ENCODE measurements at regions not wholly inside any gene's neighbourhood (a gene's known extent, or its start where the extent isn't known, plus 50 kb on each side); places are given as distances from the start of the nearest gene placed in this dataset.

DNA sequence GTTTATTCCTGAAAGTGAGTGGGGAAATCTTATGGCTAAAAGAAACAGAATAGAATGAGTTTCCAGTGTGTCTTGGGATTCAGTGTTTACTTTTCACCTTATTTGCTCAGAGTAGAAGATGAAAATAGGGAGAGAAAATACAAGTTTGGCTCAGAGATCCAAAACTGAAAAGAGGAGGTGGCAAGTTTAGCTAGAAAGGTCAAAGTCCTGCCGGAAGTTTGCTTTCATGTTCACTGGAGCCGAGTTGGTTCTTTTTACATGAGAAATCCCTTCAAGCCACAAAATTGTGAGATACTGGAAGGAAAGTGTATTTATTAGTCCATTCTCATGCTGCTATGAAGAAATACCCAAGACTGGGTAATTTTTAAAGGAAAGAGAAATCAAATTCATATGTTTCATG lies 604.6 kb downstream of the MRPL39 start:
- intact Hi-C loops (cut with micrococcal nuclease) = no loop called here
- Histone ChIP-seq H3K4me3 (ENCODE audit: low read length in 2 of 2) (no peak overlapping the region), H3K27ac (ENCODE audit: low read depth, low read length) (no peak overlapping the region), H3K9me3 (ENCODE audit: control insufficient read depth in 1 of 2, low read length in 2 of 2) (no peaks in the 10 kb centered on the region), H3K4me1 (ENCODE audit: insufficient read depth, low read length) (no peaks in the 10 kb centered on the region), H3K27me3 (ENCODE audit: insufficient read depth, low read length) (no peaks in the 10 kb centered on the region), H3K36me3 (ENCODE audit: insufficient read depth, low read length) (no peaks in the 10 kb centered on the region)
- Mint-ChIP-seq H3K4me3 (no peak overlapping the region), H3K36me3 (no peaks in the 10 kb centered on the region), H3K27me3 (no peaks in the 10 kb centered on the region), H3K4me1 (no peaks in the 10 kb centered on the region), H3K27ac (no peak overlapping the region), H3K9me3 (peaks cover 0 to 9% (median 1%) of the 10 kb centered on the region in 8 donors)
- ChIA-PET POLR2A (ENCODE audit: partially characterized antibody) (no interaction called here), CTCF (ENCODE audit: partially characterized antibody) (no interaction called here)
- DNase-seq = no peak

DNA sequence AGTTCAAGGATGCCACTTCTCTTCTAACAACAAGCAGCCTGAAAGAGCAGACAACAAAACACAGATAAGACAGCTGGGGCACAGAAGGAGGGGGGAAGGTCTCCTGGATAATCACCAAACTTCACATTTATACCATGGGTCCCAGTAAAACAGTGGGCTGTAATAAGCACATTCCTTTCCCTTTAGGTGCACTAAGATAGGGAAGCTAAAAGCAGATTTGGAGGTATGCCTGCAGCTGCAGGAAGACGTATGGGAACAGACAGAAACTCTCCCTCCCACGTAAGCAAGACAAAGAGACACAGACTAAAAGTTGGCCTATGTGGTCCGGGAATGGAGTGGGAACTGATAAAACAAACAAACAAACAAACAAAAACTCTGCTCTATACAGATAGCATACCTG lies 612.1 kb downstream of the MRPL39 start:
- no peaks in the 10 kb centered on the region for H3K9me3 ChIP-seq (ENCODE audit: control insufficient read depth in 1 of 2, low read length in 2 of 2)
- H3K4me3 ChIP-seq (ENCODE audit: low read length in 2 of 2) = no peak overlapping the region
- CTCF ChIA-PET (ENCODE audit: partially characterized antibody) = no interaction called here
- H3K27me3 ChIP-seq (ENCODE audit: insufficient read depth, low read length) = no peaks in the 10 kb centered on the region
- H3K36me3 ChIP-seq (ENCODE audit: insufficient read depth, low read length) = no peaks in the 10 kb centered on the region
- H3K4me1 ChIP-seq (ENCODE audit: insufficient read depth, low read length) = no peaks in the 10 kb centered on the region
- no peak overlapping the region for H3K27ac Mint-ChIP-seq
- H3K36me3 Mint-ChIP-seq = no peaks in the 10 kb centered on the region
- no peak overlapping the region for H3K4me3 Mint-ChIP-seq
- peaks cover 0 to 6% (median 2%) of the 10 kb centered on the region in 8 donors for H3K9me3 Mint-ChIP-seq
- DNase-seq = no peak
- intact Hi-C loops (cut with micrococcal nuclease) = no loop called here
- no peak overlapping the region for H3K27ac ChIP-seq (ENCODE audit: low read depth, low read length)
- no peaks in the 10 kb centered on the region for H3K4me1 Mint-ChIP-seq
- POLR2A ChIA-PET (ENCODE audit: partially characterized antibody) = no interaction called here
- H3K27me3 Mint-ChIP-seq = no peaks in the 10 kb centered on the region

DNA sequence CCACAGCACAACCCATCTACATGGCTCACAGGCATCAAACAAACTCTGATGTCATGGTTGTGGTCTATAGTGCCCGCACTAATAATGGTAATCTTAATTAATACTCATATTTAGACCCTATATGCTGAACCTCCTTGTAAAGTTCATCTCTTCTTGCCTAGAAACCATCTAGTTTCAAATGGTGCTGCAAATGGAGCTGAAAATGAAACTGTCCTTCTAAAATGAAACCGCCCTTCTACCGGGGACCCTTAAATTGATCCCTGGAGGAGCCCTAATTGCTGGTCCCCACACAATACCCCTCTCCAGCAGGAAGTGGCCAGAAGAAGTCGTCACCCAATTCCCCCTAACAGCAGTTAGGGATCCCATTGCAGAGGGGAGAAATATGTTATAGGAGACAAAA lies 612.6 kb downstream of the MRPL39 start:
- Histone ChIP-seq H3K27ac (ENCODE audit: low read depth, low read length) (no peak overlapping the region), H3K9me3 (ENCODE audit: control insufficient read depth in 1 of 2, low read length in 2 of 2) (no peaks in the 10 kb centered on the region), H3K4me3 (ENCODE audit: low read length in 2 of 2) (no peak overlapping the region), H3K27me3 (ENCODE audit: insufficient read depth, low read length) (no peaks in the 10 kb centered on the region), H3K4me1 (ENCODE audit: insufficient read depth, low read length) (no peaks in the 10 kb centered on the region), H3K36me3 (ENCODE audit: insufficient read depth, low read length) (no peaks in the 10 kb centered on the region)
- Mint-ChIP-seq H3K4me1 (no peaks in the 10 kb centered on the region), H3K4me3 (no peak overlapping the region), H3K27ac (no peak overlapping the region), H3K27me3 (no peaks in the 10 kb centered on the region), H3K36me3 (no peaks in the 10 kb centered on the region), H3K9me3 (peaks cover 0 to 6% (median 2%) of the 10 kb centered on the region in 8 donors)
- ChIA-PET POLR2A (ENCODE audit: partially characterized antibody) (no interaction called here), CTCF (ENCODE audit: partially characterized antibody) (no interaction called here)
- intact Hi-C loops (cut with micrococcal nuclease) = no loop called here
- no peak for DNase-seq

DNA sequence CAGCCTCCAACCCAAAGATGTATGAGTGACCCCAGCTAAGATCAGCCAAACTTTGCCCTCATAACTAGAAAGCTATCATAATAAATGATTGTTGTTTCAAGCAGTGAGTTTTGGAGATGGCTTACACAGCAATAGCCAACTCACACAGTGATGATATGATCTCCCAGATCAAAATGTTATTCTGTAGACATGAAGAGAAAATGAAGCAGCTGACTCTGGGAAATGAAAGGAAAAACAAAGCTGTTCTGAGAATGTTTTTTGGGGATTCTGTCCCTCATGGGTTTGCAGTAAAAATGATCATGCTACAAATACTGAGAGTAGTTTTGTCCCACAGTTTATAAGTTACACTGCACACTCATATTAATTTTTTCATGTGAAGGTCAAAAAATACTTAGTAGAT lies 617.8 kb downstream of the MRPL39 start:
- Histone ChIP-seq H3K4me3 (ENCODE audit: low read length in 2 of 2) (no peak overlapping the region), H3K27ac (ENCODE audit: low read depth, low read length) (no peak overlapping the region), H3K36me3 (ENCODE audit: insufficient read depth, low read length) (no peaks in the 10 kb centered on the region), H3K9me3 (ENCODE audit: control insufficient read depth in 1 of 2, low read length in 2 of 2) (no peaks in the 10 kb centered on the region), H3K27me3 (ENCODE audit: insufficient read depth, low read length) (no peaks in the 10 kb centered on the region), H3K4me1 (ENCODE audit: insufficient read depth, low read length) (no peaks in the 10 kb centered on the region)
- Mint-ChIP-seq H3K9me3 (peaks cover 0 to 9% (median 3%) of the 10 kb centered on the region in 8 donors), H3K4me3 (no peak overlapping the region), H3K4me1 (no peaks in the 10 kb centered on the region), H3K27ac (no peak overlapping the region), H3K36me3 (no peaks in the 10 kb centered on the region), H3K27me3 (no peaks in the 10 kb centered on the region)
- no peak for DNase-seq
- POLR2A ChIA-PET (ENCODE audit: partially characterized antibody) = no interaction called here
- CTCF ChIA-PET (ENCODE audit: partially characterized antibody) = no interaction called here
- intact Hi-C loops (cut with micrococcal nuclease) = no loop called here

DNA sequence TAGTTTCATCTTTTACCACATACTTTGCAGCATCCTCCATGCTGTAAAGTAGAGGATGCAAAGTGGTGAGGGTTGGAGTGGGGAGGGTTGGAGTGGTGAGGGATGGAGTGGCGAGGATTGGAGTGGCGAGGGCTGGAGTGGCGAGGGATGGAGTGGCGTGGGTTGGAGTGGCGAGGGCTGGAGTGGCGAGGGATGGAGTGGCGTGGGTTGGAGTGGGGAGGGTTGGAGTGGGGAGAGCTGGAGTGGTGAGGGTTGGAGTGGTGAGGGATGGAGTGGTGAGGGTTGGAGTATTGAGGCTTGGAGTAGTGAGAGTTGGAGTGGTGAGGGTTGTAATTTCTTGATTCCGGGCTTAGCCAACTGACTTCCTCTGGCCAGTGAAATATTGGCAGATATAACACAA lies 618.3 kb downstream of the MRPL39 start:
- Histone ChIP-seq H3K4me3 (ENCODE audit: low read length in 2 of 2) (no peak overlapping the region), H3K36me3 (ENCODE audit: insufficient read depth, low read length) (no peaks in the 10 kb centered on the region), H3K27me3 (ENCODE audit: insufficient read depth, low read length) (no peaks in the 10 kb centered on the region), H3K9me3 (ENCODE audit: control insufficient read depth in 1 of 2, low read length in 2 of 2) (no peaks in the 10 kb centered on the region), H3K4me1 (ENCODE audit: insufficient read depth, low read length) (no peaks in the 10 kb centered on the region), H3K27ac (ENCODE audit: low read depth, low read length) (no peak overlapping the region)
- CTCF ChIA-PET (ENCODE audit: partially characterized antibody) = no interaction called here
- H3K27ac Mint-ChIP-seq = no peak overlapping the region
- H3K36me3 Mint-ChIP-seq = no peaks in the 10 kb centered on the region
- DNase-seq = no peak
- no peaks in the 10 kb centered on the region for H3K27me3 Mint-ChIP-seq
- H3K4me1 Mint-ChIP-seq = no peaks in the 10 kb centered on the region
- POLR2A ChIA-PET (ENCODE audit: partially characterized antibody) = no interaction called here
- no peak overlapping the region for H3K4me3 Mint-ChIP-seq
- intact Hi-C loops (cut with micrococcal nuclease) = no loop called here
- peaks cover 0 to 9% (median 3%) of the 10 kb centered on the region in 8 donors for H3K9me3 Mint-ChIP-seq

DNA sequence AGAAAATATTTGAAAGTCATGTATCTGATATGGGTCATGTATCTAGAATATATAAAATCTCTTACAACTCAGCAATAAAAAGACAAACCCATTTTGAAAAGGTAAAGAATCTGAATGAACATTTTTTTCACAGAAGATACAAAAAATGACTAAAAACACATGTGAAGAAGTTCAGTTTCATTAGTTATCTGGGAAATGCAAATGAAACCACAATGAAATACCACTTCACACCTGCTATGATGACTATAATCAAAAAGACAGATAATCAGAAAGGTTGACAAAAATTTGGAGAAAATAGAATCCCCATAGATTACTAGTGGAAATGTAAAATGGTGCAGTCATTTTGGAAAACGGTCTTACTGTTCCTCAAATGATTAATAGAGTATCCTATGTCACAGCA lies 631.0 kb downstream of the MRPL39 start:
- H3K4me1 ChIP-seq (ENCODE audit: insufficient read depth, low read length) = no peaks in the 10 kb centered on the region
- H3K27ac ChIP-seq (ENCODE audit: low read depth, low read length) = no peak overlapping the region
- Mint-ChIP-seq H3K9me3 (peaks cover 0 to 17% (median 11%) of the 10 kb centered on the region in 8 donors), H3K36me3 (no peaks in the 10 kb centered on the region), H3K27me3 (no peaks in the 10 kb centered on the region), H3K4me1 (no peaks in the 10 kb centered on the region), H3K4me3 (no peak overlapping the region), H3K27ac (no peak overlapping the region)
- no peaks in the 10 kb centered on the region for H3K9me3 ChIP-seq (ENCODE audit: control insufficient read depth in 1 of 2, low read length in 2 of 2)
- ChIA-PET POLR2A (ENCODE audit: partially characterized antibody) (no interaction called here), CTCF (ENCODE audit: partially characterized antibody) (no interaction called here)
- no peak for DNase-seq
- intact Hi-C loops (cut with micrococcal nuclease) = no loop called here
- no peaks in the 10 kb centered on the region for H3K36me3 ChIP-seq (ENCODE audit: insufficient read depth, low read length)
- H3K27me3 ChIP-seq (ENCODE audit: insufficient read depth, low read length) = no peaks in the 10 kb centered on the region
- H3K4me3 ChIP-seq (ENCODE audit: low read length in 2 of 2) = no peak overlapping the region

DNA sequence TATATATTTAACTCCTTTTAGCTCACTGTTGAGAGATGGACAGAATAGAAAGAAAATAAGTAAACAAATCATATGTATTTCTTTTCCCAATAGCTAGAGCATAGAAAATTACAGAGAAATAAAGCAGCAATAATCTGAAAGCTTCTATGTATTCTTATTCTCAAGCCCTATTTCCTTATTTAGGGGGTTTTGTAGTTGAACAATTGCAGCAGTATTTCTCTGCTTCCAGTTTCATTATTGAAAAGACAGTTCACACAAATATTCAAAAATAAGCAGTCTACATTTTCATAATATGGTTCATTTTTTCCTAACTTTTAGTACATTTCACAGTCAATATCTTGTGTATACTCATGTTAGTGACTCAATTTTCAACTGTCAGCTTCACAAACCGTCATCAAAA lies 638.2 kb downstream of the MRPL39 start:
- Mint-ChIP-seq H3K27ac (no peak overlapping the region), H3K9me3 (peaks cover 0 to 27% (median 14%) of the 10 kb centered on the region in 8 donors), H3K27me3 (no peaks in the 10 kb centered on the region), H3K36me3 (no peaks in the 10 kb centered on the region), H3K4me1 (no peaks in the 10 kb centered on the region), H3K4me3 (no peak overlapping the region)
- H3K4me1 ChIP-seq (ENCODE audit: insufficient read depth, low read length) = no peaks in the 10 kb centered on the region
- no peaks in the 10 kb centered on the region for H3K27me3 ChIP-seq (ENCODE audit: insufficient read depth, low read length)
- intact Hi-C loops (cut with micrococcal nuclease) = no loop called here
- ChIA-PET POLR2A (ENCODE audit: partially characterized antibody) (no interaction called here), CTCF (ENCODE audit: partially characterized antibody) (no interaction called here)
- no peaks in the 10 kb centered on the region for H3K9me3 ChIP-seq (ENCODE audit: control insufficient read depth in 1 of 2, low read length in 2 of 2)
- DNase-seq = no peak
- H3K36me3 ChIP-seq (ENCODE audit: insufficient read depth, low read length) = no peaks in the 10 kb centered on the region
- no peak overlapping the region for H3K4me3 ChIP-seq (ENCODE audit: low read length in 2 of 2)
- H3K27ac ChIP-seq (ENCODE audit: low read depth, low read length) = no peak overlapping the region

DNA sequence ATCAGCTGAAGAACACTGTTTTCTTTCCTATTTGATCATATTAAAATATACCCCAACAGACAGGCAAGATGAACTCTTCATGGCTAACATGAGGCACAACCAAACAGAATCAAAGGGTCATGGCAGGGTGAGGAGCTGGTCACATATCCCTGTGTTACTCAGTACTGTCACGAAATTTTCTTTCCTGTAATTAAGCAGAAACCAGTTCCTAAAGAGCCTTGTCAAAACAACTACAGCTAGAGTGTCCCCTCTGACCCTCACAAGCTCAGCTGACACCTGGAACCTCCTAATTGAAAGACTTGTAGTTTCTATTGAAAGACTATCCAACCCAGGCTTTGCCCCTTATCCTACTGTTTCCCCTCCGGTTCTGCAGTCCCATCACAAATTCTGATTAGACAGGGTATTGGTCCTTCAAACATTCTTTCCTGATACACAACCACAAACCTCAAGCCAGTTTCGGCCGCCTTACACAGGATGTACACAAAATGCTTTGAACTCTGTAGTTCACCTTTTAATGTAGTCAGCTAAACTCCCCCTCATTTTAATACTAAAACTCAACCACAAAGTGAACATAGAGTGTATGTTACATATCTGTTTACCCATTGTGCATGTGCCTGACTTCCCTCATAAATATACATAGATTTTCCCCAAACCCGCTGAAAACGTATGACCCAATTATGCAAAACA lies 651.9 kb downstream of the MRPL39 start:
- no peak overlapping the region for H3K27ac Mint-ChIP-seq
- no peaks in the 10 kb centered on the region for H3K9me3 ChIP-seq (ENCODE audit: control insufficient read depth in 1 of 2, low read length in 2 of 2)
- ChIA-PET CTCF (ENCODE audit: partially characterized antibody) (no interaction called here), POLR2A (ENCODE audit: partially characterized antibody) (no interaction called here)
- intact Hi-C loops (cut with micrococcal nuclease) = no loop called here
- no peak overlapping the region for H3K4me3 ChIP-seq (ENCODE audit: low read length in 2 of 2)
- H3K9me3 Mint-ChIP-seq = peaks cover 0 to 8% (median 3%) of the 10 kb centered on the region in 8 donors
- no peaks in the 10 kb centered on the region for H3K36me3 Mint-ChIP-seq
- no peak overlapping the region for H3K27ac ChIP-seq (ENCODE audit: low read depth, low read length)
- H3K27me3 ChIP-seq (ENCODE audit: insufficient read depth, low read length) = no peaks in the 10 kb centered on the region
- H3K4me1 ChIP-seq (ENCODE audit: insufficient read depth, low read length) = no peaks in the 10 kb centered on the region
- DNase-seq = no peak
- H3K4me3 Mint-ChIP-seq = no peak overlapping the region
- H3K4me1 Mint-ChIP-seq = no peaks in the 10 kb centered on the region
- no peaks in the 10 kb centered on the region for H3K36me3 ChIP-seq (ENCODE audit: insufficient read depth, low read length)
- no peaks in the 10 kb centered on the region for H3K27me3 Mint-ChIP-seq

Data from CD4-positive, alpha-beta memory T cell (primary cell).